DMS114 treated with DMSO at 0.1 percent for 48 hours (cell line): ENCODE measurements at regions not wholly inside any gene's neighbourhood (a gene's known extent, or its start where the extent isn't known, plus 50 kb on each side); places are given as distances from the start of the nearest gene placed in this dataset.
"Not testable (repeated sequence)": the region's sequence is repeated elsewhere in the genome, so short reads cannot be mapped to it uniquely, and the experiment has no call there.

Source experiments
- DNase-seq: peaks from one replicate; lab custom pipeline; 2025; ENCODE audit not compliant: unreplicated experiment; lab: John Stamatoyannopoulos, UW

DNA sequence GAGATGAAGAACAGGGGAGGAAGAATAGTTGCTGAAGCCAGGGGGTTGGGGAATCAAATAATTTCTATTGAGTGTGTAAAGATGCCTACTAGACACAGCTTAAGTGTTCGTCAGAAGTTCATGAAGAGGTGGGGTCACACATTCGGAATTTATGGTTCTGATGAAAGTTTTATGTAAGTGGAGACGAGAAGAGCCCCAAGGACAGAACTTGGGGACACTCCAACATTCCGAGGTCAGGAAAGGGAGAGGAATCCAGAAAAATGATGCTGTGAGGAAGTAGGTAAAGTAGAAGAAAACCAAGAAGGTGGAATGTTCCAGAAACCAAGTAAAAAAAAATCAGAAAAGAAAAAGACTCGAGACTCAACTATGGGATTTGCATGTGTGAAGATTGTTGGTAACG, 272.5 kb downstream of the SIPA1L2 start:
- DNase-seq, result no peak

DNA sequence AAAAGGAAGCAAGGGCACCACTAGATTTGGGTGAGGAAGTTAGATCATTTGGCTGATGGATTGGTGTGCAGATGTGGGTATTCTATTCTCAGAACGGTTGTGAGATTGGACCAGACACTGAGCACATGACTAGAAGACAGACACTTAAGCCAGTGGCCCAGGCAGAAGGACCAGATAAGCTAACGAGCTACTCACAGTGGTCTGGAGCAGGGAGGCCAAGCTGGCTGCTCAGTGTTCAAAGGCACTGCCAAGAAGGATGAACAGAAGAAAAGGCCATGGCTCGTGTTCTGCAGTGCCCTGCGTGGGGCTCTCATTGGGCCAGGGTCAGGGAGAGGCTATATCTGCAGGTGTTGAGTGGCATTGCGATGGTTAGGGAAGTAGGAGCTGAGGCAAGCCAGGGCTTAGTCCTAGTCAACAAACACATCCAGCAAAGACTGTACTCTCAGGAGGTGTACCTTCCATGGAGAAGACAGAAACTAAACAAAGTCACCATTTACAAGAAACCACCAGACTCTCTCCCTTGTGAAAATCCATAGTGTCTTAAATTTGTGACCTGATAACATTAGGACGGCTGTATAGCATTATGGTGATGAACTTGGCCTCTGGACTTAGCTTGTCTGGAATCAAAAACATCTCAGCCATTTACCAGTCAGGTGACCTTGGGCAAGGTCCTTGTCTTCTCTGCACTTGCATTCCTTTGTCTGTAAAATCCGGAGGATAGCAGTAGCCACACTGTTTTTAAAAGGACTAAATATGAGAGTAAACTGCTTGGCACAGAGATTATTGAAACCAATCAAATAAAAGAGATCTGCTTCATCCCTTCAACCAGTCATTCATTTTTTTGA, 274.5 kb downstream of the SIPA1L2 start:
- DNase-seq, result no peak

DNA sequence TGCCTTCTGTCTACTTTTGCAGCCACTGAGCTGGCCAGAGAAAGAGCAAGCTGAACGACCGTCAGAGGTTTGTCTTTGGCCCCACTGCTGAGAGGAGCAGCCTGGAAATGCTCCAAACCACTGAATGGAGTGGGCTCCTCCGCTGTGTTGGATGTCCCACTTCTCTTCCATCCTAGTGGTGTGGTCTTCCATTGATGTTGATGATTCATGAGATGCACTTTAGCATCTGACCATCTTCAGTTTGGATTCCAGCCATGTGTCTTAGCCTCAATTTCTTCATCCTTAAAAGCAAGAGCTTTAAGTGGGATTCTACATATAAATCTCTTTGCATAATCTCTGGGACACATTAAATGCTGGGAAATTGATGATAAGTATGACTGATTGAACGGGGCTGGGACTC, 276.9 kb downstream of the SIPA1L2 start:
- DNase-seq, result no peak

DNA sequence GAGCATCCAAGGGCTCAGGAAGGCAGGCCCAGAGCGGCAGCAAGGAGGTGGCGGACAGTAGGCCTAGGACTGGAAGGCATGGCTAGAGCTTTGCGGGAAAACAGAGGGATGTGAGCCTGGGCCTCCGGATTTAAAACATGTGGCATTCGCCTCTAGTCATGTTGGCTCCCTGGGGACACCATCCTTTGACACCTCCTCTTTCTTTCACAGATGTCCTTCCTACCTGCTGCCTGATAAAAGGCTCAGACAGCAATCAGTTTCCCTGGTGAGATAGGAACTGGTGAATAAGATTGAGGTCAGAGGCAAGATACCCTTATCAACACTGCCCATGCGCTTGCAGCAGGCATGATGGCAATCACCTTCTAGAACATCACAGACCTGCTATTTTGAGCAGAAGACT, 277.6 kb downstream of the SIPA1L2 start:
- DNase-seq, result no peak

DNA sequence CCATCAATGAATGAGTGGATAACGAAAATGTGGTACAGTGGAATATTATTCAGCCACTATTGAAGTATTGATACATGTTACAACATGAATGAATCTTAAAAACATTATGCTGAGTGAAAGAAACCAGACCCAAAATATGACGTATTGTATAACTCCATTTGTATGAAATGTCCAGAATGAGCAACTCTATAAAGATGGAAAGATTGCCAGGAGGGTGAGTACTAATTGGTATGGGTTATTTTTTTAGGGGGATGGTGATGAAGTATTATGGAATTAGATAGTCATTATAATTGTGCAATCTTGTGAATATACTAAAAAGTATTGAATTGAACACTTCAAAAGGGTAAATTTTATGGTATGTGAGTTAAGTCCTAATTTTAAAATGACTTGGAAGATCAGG, 278.6 kb downstream of the SIPA1L2 start:
- no peak for DNase-seq

DNA sequence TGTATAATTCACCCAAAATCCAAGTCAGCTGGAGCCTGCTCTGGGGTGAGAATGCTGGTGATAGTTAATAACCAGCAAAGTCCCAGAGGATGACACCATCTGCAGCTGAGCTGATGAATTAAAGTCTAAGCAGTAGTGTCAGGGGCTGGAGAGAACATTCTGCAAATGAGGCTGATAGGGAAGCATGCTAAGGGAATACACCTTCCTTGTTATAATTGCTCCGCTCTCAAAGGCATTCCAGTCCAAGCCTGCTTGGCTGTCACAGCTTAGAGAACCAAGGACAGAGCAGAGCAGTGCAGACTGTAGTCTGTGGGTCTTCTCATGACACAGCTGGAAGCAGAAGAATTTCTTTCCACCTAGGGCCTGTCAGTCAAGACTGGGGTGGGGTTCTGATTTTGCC, 283.1 kb downstream of the SIPA1L2 start:
- no peak for DNase-seq

DNA sequence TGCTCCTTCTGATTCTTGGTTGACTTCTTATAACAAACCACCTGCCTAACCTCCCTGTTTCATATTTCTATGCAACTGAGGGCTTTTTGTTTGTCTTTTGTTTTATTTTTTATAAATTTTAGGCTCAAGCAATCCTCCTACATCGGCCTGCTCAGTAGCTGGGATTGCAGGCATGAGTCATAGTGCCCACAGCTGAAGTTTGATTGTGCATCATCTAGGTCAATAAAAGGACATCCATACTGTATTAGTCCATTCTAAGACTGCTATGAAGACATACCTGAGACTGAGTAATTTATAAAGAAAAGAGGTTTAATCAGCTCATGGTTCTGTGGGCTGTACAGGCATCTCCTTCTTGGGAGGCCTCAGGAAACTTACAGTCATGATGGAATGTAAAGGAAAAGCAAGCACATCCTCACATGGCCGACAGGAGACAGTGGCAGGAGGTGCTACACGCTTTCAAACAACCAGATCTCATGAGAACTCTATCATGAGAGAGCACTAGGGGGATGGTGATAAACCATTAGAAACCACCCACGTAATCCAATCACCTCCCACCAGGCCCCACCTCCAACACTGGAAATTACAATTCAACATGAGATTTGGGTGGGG, 285.0 kb downstream of the SIPA1L2 start:
- no peak for DNase-seq

DNA sequence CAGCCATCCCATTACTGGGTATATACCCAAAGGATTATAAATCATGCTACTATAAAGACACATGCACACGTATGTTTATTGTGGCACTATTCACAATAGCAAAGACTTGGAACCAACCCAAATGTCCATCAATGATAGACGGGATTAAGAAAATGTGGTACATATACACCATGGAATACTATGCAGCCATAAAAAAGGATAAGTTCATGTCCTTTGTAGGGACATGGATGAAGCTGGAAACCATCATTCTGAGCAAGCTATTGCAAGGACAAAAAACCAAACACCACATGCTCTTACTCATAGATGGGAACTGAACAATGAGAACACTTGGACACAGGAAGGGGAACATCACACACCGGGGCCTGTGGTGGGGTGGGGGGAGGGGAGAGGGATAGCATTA, 285.7 kb downstream of the SIPA1L2 start:
- DNase-seq, result not testable (repeated sequence)

DNA sequence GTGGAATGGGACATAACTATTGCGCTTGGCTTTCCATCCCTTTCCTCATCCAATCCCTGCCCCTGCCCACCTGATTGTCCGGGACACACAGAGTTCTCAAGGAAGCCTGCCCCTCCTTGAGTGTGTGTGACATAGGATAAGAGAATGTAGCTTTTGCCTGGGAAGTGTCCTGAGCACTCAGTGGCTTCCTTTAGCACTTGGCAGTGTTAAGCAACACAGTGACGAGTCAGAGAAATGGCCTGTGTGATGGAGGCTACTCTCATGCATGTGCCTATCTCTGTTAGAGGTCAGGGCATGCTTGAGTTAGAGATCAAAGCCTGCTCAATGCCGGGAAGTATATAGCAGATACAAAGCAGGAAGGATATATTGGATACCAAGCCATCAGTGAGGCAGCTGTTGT, 289.5 kb downstream of the SIPA1L2 start:
- DNase-seq, result no peak

DNA sequence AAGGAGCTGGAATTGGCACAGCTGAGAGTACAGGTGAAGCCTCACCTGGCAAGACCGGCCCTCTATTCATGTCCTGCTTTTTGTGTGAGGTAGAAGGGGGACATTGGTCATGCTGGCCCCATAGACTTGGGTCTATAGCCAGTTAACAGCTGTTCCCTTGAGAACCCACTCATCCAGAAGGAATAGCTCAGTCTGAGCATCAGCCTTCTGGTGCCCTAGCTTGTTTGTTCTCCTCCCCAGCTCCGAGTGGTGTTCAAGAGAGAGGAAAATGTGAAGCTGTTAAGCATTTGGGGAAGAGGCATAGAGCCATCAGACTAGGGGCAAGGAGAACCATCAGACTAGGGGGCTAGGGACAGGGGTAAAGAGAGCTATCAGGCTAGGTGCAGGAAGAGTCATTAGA, 290.9 kb downstream of the SIPA1L2 start:
- DNase-seq, result no peak

DNA sequence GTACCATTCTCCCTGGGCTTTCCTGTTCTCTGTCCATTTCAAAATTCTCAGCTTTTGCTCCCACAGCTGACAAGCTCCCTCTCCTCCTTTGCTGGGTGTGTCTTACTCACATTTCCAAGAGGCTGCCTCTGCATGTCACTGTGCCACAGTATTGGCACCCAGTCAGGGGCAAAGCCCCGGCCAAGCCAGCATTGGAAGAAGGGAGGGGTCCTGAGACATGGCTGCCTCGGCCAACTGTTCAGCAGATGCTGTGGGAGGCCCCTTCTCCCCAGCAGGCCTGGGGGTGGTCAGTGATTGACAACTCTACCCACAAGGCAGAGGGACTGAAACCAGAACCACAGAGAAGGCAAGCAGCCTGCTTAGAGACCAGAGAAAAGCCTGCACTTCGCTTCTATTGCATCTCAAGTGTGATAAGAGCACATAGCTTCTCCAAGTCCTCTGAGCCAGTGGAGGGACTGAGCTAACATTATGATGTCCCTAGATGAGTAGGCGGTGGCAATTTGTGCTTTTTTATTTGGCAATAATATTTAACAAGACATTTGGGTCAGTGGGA, 294.1 kb downstream of the SIPA1L2 start:
- no peak for DNase-seq

DNA sequence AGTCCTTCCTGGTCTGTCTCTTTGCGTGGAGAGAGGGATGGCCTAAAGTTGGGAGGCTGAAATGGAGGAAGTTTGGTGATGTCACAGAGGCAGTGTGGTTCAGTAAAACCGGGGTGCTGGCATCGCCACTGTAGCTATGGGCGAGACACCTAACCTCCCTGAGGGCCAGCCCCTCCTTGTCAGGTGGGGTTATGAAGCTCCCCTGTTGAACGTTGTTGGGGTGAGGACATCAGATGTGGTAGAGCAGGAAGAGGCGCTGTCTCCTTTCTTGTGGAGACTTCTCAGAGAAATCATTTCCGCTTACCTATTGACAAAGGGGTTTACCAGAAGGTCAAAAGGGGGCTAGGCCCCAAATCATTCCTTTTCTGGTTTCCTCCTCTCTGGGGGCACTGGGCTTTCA, 294.7 kb downstream of the SIPA1L2 start:
- no peak for DNase-seq

DNA sequence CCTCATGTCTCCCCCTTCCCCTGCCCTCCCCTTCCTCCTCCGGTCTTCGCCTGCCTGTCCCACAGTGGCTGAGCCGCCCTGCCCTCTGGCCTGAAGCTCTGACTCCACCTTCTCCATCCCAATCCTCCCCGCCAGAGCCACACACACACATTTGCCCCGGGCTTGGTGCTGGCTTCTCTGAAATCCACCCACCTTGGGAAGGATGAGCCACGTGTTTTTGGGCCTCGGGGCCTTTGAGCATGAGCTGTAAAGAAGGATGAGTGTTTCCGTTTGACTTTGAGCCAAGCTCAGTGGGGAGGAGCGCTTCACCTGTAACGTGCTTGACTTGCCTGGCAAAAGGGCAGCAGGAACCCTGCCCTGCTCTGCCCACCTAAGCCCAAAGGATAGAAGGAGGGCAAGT, 295.1 kb downstream of the SIPA1L2 start:
- DNase-seq, result no peak

DNA sequence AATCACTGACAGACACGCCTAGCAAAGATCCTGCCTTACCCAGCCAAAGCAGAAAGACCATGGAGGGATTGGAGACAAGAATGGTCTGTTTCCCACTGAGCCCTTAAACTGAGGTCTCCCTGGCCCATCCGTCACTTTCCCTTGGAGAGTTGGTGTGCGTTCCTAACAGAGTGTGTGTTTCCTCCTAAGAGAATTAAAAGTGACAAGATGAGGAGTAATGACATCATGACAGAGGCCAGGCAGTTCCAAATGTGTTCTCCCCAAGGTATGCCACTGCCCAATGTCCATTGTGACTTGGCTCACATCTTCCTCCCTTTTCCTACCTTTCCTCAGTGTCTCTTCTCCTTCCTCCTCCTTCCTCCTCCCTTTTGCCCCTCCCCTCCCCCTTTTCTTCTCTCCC, 295.7 kb downstream of the SIPA1L2 start:
- DNase-seq, result no peak

DNA sequence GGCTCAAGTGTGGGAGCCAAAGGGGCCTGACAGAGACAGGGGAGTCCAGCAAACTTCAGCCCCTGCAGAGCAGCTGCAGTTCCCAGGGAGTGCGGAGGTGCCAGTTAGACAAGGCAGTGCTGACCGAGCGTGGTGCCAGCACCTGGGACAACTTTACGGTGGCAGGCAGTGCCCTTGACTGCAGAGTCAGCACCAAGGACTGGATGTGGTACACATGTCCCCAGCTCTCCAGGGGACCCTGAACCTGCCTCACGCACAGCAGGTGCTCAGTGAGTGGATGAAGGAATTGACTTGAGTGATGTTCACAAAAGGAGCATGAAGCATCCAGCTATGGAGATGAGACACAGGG, 296.5 kb downstream of the SIPA1L2 start:
- no peak for DNase-seq

DNA sequence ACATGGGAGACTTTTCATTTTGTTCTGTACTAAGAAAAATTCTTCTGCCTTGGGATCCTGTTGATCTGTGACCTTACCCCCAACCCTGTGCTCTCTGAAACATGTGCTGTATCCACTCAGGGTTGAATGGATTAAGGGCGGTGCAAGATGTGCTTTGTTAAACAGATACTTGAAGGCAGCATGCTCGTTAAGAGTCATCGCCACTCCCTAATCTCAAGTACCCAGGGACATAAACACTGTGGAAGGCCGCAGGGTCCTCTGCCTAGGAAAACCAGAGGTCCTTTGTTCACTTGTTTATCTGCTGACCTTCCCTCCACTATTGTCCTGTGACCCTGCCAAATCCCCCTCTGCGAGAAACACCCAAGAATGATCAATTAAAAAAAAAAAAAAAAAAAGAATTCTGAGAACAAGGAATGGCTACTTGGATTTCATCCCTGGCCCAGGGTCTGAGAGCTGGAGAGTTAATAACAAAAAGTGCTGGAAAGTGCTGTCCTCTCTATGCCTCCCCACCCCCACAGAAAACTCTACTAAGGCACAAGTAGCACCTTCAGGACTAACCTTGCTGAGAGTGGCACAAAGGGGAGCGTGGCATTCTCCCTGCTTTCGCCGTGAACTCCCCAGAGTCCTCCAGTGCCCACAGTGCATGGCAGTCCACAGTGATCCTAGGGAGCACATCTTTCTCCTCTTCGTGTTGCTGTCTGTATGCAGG, 297.1 kb downstream of the SIPA1L2 start:
- not testable (repeated sequence) for DNase-seq

DNA sequence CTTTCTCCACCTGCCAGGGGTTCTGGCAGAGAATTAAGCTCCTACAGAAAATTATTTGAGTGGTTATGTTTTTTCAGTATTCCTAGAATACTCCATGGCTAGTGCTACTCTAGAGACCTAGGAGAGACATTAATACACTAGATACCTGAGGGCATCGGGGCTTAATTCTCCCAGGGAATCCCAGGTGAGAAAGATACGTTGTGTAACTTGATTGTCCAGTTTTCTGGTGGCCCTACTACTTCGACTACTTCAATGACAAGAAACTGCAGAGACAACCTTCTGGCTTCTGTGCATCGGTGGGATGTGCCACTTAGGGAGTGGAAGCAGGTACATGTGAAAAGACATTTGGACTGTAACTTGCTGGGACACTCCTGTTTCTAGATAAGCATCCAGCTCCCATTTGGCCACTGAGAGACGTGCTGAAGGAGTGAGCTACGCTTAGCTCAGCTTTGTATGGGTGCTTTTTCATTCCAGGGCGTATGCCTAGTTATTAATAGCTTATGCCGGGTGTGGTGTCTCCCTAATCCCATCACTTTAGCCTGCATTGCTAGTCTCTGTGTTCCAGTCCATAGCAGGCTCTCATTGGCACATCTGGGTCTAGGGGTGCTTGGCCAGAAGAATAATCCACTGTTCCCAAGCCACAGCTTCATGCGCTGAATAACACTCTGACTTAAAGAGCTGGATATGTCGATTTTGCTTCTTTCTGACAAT, 300.7 kb downstream of the SIPA1L2 start:
- no peak for DNase-seq

DNA sequence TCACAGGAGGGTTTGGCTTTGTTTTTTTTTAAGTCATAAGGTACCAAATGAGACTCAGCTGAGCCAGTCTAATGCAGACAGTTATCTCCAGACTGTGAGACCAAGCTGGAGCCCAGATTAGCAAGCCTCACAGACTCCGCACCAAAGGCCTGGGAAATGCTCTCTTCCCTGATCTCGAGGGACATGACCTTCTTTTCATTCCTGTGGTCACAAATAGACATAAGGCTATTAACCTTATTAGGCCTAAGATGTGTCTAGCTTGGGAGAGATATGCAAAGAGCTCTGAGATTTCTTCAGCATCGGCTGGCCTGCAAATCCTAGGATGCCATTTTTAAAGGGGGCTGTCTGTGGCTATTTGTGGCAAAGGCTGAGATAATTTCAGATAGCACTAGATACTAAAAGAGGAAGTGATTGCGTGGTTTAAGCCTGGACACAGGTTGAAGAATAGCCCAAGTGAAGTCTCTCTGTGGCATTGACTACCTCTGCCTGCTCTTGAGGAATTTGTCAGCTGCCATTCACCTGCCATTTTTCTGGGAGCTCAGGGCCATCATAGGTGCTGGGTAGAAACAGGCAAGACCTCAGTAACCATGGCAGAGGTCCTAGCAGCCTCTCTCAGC, 301.3 kb downstream of the SIPA1L2 start:
- DNase-seq, result no peak

DNA sequence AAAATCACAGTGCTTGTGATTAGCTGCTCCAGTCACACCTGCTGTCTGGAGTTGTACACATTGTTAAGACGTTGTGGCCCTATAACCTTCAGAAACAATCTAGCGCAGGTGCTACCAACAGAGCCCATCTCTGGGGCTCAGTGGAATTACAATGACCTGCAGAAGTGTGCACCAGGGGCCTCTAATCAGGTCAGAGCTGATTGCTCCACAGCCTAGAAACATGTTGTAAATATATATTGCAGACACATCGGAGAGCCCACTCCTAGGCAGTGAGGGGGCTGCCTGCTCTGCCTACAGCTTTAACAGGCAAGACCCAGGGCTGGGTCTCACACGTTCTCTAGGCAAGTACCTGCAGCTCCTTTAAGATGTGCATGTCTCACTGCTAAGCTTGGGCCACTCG, 302.0 kb downstream of the SIPA1L2 start:
- no peak for DNase-seq

DNA sequence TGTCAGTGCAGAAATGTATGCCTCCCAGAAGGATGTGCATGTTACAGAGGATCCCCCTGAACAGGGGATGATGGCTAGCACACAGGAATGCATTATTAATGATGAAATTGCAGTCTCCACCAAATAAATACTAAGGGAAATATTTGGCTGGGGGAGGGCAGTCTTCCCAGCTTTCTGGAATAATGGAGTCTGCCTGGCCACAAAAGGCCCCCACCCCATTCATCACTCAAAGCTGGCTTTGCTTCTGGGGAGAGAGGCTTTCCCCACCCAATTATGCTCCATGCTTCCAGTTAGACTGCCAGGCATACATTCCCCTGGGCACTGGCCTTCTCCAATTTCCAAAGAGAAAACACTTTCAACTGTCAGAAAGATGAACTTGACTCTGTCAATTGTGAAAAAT, 302.7 kb downstream of the SIPA1L2 start:
- DNase-seq, result no peak

DNA sequence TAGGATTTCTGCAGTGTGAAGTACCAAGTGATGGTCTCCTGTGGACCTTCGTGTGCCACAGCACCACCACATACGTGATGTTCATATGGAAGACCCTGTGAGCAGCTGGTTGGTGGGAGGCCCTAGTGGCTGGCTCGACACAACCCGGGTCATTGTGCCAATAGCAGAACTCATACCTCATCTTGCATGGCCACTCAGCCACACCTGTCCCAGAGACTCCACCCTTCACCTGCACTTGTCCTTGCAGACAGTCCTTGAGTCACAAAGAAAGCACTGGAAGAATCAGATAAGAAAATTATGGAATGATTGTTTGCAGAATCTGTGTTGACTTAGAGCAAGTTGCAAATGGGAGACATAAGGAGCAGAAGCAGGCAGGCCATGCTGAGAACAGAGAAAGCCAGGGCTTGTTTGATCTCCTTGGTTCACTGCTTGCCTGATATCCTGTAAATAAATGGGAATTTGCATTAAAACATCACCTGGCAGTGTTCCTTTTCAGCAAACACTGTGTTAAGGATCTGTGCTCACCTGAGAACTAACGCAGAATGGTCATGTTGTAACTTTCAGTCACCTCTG, 307.7 kb downstream of the SIPA1L2 start:
- DNase-seq, result no peak
